RWPE2 (cell line): ENCODE measurements at regions not wholly inside any gene's neighbourhood (a gene's known extent, or its start where the extent isn't known, plus 50 kb on each side); places are given as distances from the start of the nearest gene placed in this dataset.

ENCODE experiments used
- ATAC-seq: fragments of 200-7000 bp; cut with Tn5 transposase; 3 replicates; pipeline ENCODE4 v1.9.1; 2021; ENCODE audit warnings: low read depth
- DNase-seq: peaks from one replicate; pipeline ENCODE4 v3.0.0-alpha.2; 2020; ENCODE audit warnings: low spot score
- H3K27ac ChIP-seq: fragments of 450-650 bp; 2 replicates; pipeline ENCODE4 v1.5.1; 2017; ENCODE audit warnings: mild to moderate bottlenecking; ENCODE audit not compliant: poor library complexity, severe bottlenecking
- H3K27me3 ChIP-seq: fragments of 250-450 bp; sonication (Bioruptor Pico); 2 replicates; pipeline ENCODE4 v1.5.1; 2021; ENCODE audit warnings: mild to moderate bottlenecking, moderate library complexity; ENCODE audit not compliant: insufficient read depth, poor library complexity, severe bottlenecking
- H3K36me3 ChIP-seq: fragments of 250-450 bp; sonication (Bioruptor Pico); 2 replicates; pipeline ENCODE4 v1.5.1; 2020; ENCODE audit warnings: low read depth, mild to moderate bottlenecking, moderate library complexity
- H3K4me1 ChIP-seq: fragments of 250-450 bp; sonication (Bioruptor Pico); 2 replicates; pipeline ENCODE4 v1.5.1; 2021; ENCODE audit warnings: mild to moderate bottlenecking, moderate library complexity; ENCODE audit not compliant: insufficient read depth, poor library complexity, severe bottlenecking
- H3K4me3 ChIP-seq: fragments of 250-450 bp; sonication (Bioruptor Pico); 2 replicates; pipeline ENCODE4 v1.5.1; 2021; ENCODE audit warnings: mild to moderate bottlenecking, moderate library complexity; ENCODE audit not compliant: severe bottlenecking
- H3K9me3 ChIP-seq: fragments of 250-450 bp; sonication (Bioruptor Pico); 2 replicates; pipeline ENCODE4 v1.5.1; 2021; ENCODE audit warnings: mild to moderate bottlenecking, moderate library complexity; ENCODE audit not compliant: severe bottlenecking
- CTCF ChIP-seq: fragments of 450-650 bp; IDR thresholded peaks from one replicate; pipeline ENCODE4 v1.5.1; 2017; ENCODE audit warnings: mild to moderate bottlenecking, moderate library complexity; ENCODE audit not compliant: poor library complexity, severe bottlenecking

- Histone ChIP-seq H3K27me3 (peaks cover 5% of the 10 kb centered on the region), H3K4me1 (no peaks in the 10 kb centered on the region), H3K27ac (no peak overlapping the region), H3K9me3 (no peaks in the 10 kb centered on the region), H3K36me3 (no peaks in the 10 kb centered on the region), H3K4me3 (no peak overlapping the region)
- ATAC-seq (no peak), DNase-seq (no peak)
- TF ChIP-seq CTCF, result no peak
Observed at GRCh38 chr5:103340717-103341388, 82.3 kb downstream of the MACIR start.

- H3K27ac ChIP-seq, result no peak overlapping the region
- no peaks in the 10 kb centered on the region for H3K36me3 ChIP-seq
- no peak for TF ChIP-seq CTCF
- ATAC-seq, result no peak
- peaks cover 5% of the 10 kb centered on the region for H3K27me3 ChIP-seq
- no peaks in the 10 kb centered on the region for H3K4me1 ChIP-seq
- H3K9me3 ChIP-seq, result no peaks in the 10 kb centered on the region
- DNase-seq, result no peak
- no peak overlapping the region for H3K4me3 ChIP-seq
Observed at GRCh38 chr5:103340132-103340531, 81.6 kb downstream of the MACIR start.

GRCh38 chr5:103336941-103337340 lies 78.4 kb downstream of the MACIR start:
- no peak for ATAC-seq
- peaks cover 13% of the 10 kb centered on the region for H3K27me3 ChIP-seq
- no peaks in the 10 kb centered on the region for H3K9me3 ChIP-seq
- no peaks in the 10 kb centered on the region for H3K36me3 ChIP-seq
- no peak overlapping the region for H3K4me3 ChIP-seq
- H3K27ac ChIP-seq, result no peak overlapping the region
- DNase-seq, result no peak
- no peaks in the 10 kb centered on the region for H3K4me1 ChIP-seq
- TF ChIP-seq CTCF, result no peak

- no peak for TF ChIP-seq CTCF
- no peak for ATAC-seq
- H3K4me1 ChIP-seq, result no peaks in the 10 kb centered on the region
Observed at GRCh38 chr5:103333376-103333775, 74.8 kb downstream of the MACIR start.

GRCh38 chr5:103330875-103331274 lies 72.3 kb downstream of the MACIR start:
- no peak for DNase-seq
- Histone ChIP-seq H3K36me3 (no peaks in the 10 kb centered on the region), H3K4me3 (no peak overlapping the region), H3K27me3 (peaks cover 12% of the 10 kb centered on the region), H3K4me1 (no peaks in the 10 kb centered on the region), H3K27ac (no peak overlapping the region), H3K9me3 (no peaks in the 10 kb centered on the region)
- ATAC-seq, result no peak
- TF ChIP-seq CTCF, result no peak

More at GRCh38 chr5:103333376-103333775, 74.8 kb downstream of the MACIR start:
- no peak for DNase-seq
- peaks cover 17% of the 10 kb centered on the region for H3K27me3 ChIP-seq
- H3K36me3 ChIP-seq, result no peaks in the 10 kb centered on the region
- no peaks in the 10 kb centered on the region for H3K9me3 ChIP-seq
- H3K27ac ChIP-seq, result no peak overlapping the region
- H3K4me3 ChIP-seq, result no peak overlapping the region
